Glomerular visceral epithelial cell (primary cell): ENCODE measurements at regions not wholly inside any gene's neighbourhood (a gene's known extent, or its start where the extent isn't known, plus 50 kb on each side); places are given as distances from the start of the nearest gene placed in this dataset.

Experiments used
- DNase-seq: peaks from one replicate; pipeline ENCODE4 v3.0.0-alpha.2; 2016; ENCODE audit errors: extremely low spot score

GRCh38 chr3:176431991-176432390 lies 765.3 kb downstream of the TBL1XR1 start:
- DNase-seq = no peak

- no peak for DNase-seq
These were observed 766.3 kb downstream of the TBL1XR1 start for GRCh38 chr3:176431038-176431418.

GRCh38 chr3:176430244-176431037 lies 766.8 kb downstream of the TBL1XR1 start:
- peak; percentile 15 for DNase-seq

- no peak for DNase-seq
These were observed 768.7 kb downstream of the TBL1XR1 start for GRCh38 chr3:176428552-176428951.

GRCh38 chr3:176426371-176426770 lies 770.9 kb downstream of the TBL1XR1 start:
- DNase-seq = no peak

GRCh38 chr3:176416870-176417269 lies 780.4 kb downstream of the TBL1XR1 start:
- DNase-seq = no peak

GRCh38 chr3:176415661-176416295 lies 781.5 kb downstream of the TBL1XR1 start:
- DNase-seq = no peak

- DNase-seq = no peak
These were observed 784.5 kb downstream of the TBL1XR1 start for GRCh38 chr3:176412771-176413170.

- DNase-seq = no peak
These were observed 793.8 kb downstream of the TBL1XR1 start for GRCh38 chr3:176403531-176403930.

GRCh38 chr3:176401211-176401610 lies 796.1 kb downstream of the TBL1XR1 start:
- DNase-seq = no peak

- no peak for DNase-seq
These were observed 798.1 kb downstream of the TBL1XR1 start for GRCh38 chr3:176399193-176399592.

GRCh38 chr3:176395240-176395639 lies 802.0 kb downstream of the TBL1XR1 start:
- DNase-seq = no peak

GRCh38 chr3:176378789-176379188 lies 818.5 kb downstream of the TBL1XR1 start:
- DNase-seq = no peak

GRCh38 chr3:176376531-176376930 lies 820.8 kb downstream of the TBL1XR1 start:
- no peak for DNase-seq

- no peak for DNase-seq
These were observed 821.8 kb downstream of the TBL1XR1 start for GRCh38 chr3:176375519-176375918.

GRCh38 chr3:176362191-176362731 lies 835.0 kb downstream of the TBL1XR1 start:
- DNase-seq = no peak

GRCh38 chr3:176359211-176359610 lies 838.1 kb downstream of the TBL1XR1 start:
- DNase-seq = no peak

- no peak for DNase-seq
These were observed 839.4 kb downstream of the TBL1XR1 start for GRCh38 chr3:176357891-176358290.

GRCh38 chr3:176354843-176355242 lies 842.4 kb downstream of the TBL1XR1 start:
- no peak for DNase-seq

GRCh38 chr3:176352716-176353334 lies 844.5 kb downstream of the TBL1XR1 start:
- DNase-seq = no peak

GRCh38 chr3:176351408-176351807 lies 845.9 kb downstream of the TBL1XR1 start:
- no peak for DNase-seq

GRCh38 chr3:176349706-176350105 lies 847.6 kb downstream of the TBL1XR1 start:
- DNase-seq = no peak
